GM18861 (cell line): ENCODE measurements at regions not wholly inside any gene's neighbourhood (a gene's known extent, or its start where the extent isn't known, plus 50 kb on each side); places are given as distances from the start of the nearest gene placed in this dataset.

Source experiments
- ATAC-seq: cut with Tn5 transposase; IDR thresholded peaks from one replicate; pipeline ENCODE4 v1.9.1; 2021; ENCODE audit not compliant: unreplicated experiment

GRCh38 chr2:2682700-2683342, 351.7 kb upstream of the MYT1L start:
- no peak for ATAC-seq

- no peak for ATAC-seq
These were observed 350.7 kb upstream of the MYT1L start for GRCh38 chr2:2681711-2682251.

GRCh38 chr2:2681085-2681484, 350.0 kb upstream of the MYT1L start:
- ATAC-seq: no peak

GRCh38 chr2:2674831-2675230, 343.8 kb upstream of the MYT1L start:
- no peak for ATAC-seq

- ATAC-seq: no peak
These were observed 342.3 kb upstream of the MYT1L start for GRCh38 chr2:2673406-2673805.

- no peak for ATAC-seq
These were observed 341.2 kb upstream of the MYT1L start for GRCh38 chr2:2672249-2672648.

GRCh38 chr2:2671826-2672225, 340.8 kb upstream of the MYT1L start:
- ATAC-seq: no peak

GRCh38 chr2:2669316-2669715, 338.2 kb upstream of the MYT1L start:
- no peak for ATAC-seq

- no peak for ATAC-seq
These were observed 337.7 kb upstream of the MYT1L start for GRCh38 chr2:2668681-2669265.

- ATAC-seq: no peak
These were observed 336.6 kb upstream of the MYT1L start for GRCh38 chr2:2667690-2668089.

GRCh38 chr2:2665834-2666133, 334.7 kb upstream of the MYT1L start:
- ATAC-seq: no peak

GRCh38 chr2:2664989-2665833, 334.1 kb upstream of the MYT1L start:
- ATAC-seq: no peak

- no peak for ATAC-seq
These were observed 332.4 kb upstream of the MYT1L start for GRCh38 chr2:2663401-2664036.

GRCh38 chr2:2662847-2663356, 331.8 kb upstream of the MYT1L start:
- ATAC-seq: no peak

GRCh38 chr2:2662037-2662846, 331.2 kb upstream of the MYT1L start:
- no peak for ATAC-seq

- no peak for ATAC-seq
These were observed 329.8 kb upstream of the MYT1L start for GRCh38 chr2:2660789-2661355.

- no peak for ATAC-seq
These were observed 326.3 kb upstream of the MYT1L start for GRCh38 chr2:2657121-2657962.

- ATAC-seq: no peak
These were observed 325.3 kb upstream of the MYT1L start for GRCh38 chr2:2656115-2657011.
